Neural cell (in vitro differentiated cells): ENCODE measurements at regions not wholly inside any gene's neighbourhood (a gene's known extent, or its start where the extent isn't known, plus 50 kb on each side); places are given as distances from the start of the nearest gene placed in this dataset.

Experiments used
- H2AFZ ChIP-seq: fragments of 200-600, 300-800 bp; sonication (generic), shearing (Covaris generic); 2 replicates; pipeline ENCODE4 v1.6.0; 2014; ENCODE audit warnings: low read depth, mild to moderate bottlenecking, antibody characterized with exemption, low read length, moderate library complexity
- H3F3A ChIP-seq: fragments of 200-600 bp; shearing (Covaris generic); 2 replicates; pipeline ENCODE4 v1.6.1; 2016; ENCODE audit warnings: mild to moderate bottlenecking, moderate library complexity, mixed read lengths, antibody characterized with exemption, low read length; ENCODE audit not compliant: insufficient read depth, poor library complexity, severe bottlenecking
- H3K27ac ChIP-seq: fragments of 200-600, 300-800 bp; sonication (generic), shearing (Covaris generic); 2 replicates; pipeline ENCODE4 v1.5.1; 2014; ENCODE audit warnings: mild to moderate bottlenecking, low read length, moderate library complexity
- H3K27me3 ChIP-seq: fragments of 300-800, 200-600 bp; sonication (generic), shearing (Covaris generic); 2 replicates; pipeline ENCODE4 v1.6.0; 2014; ENCODE audit warnings: mild to moderate bottlenecking, low read depth, low read length, moderate library complexity; ENCODE audit not compliant: insufficient read depth
- H3K36me3 ChIP-seq: fragments of 300-800, 200-600 bp; sonication (generic), shearing (Covaris generic); 2 replicates; pipeline ENCODE4 v1.5.1; 2014; ENCODE audit warnings: mild to moderate bottlenecking, antibody characterized with exemption, low read length, moderate library complexity; ENCODE audit not compliant: insufficient read depth
- H3K4me2 ChIP-seq: fragments of 300-800, 200-600 bp; sonication (generic), shearing (Covaris generic); 2 replicates; pipeline ENCODE4 v1.6.0; 2014; ENCODE audit warnings: mild to moderate bottlenecking, low read length
- H3K4me3 ChIP-seq: fragments of 300-800, 200-600 bp; sonication (generic), shearing (Covaris generic); 2 replicates; pipeline ENCODE4 v1.5.1; 2014; ENCODE audit warnings: mild to moderate bottlenecking, low read length, moderate library complexity
- H3K79me2 ChIP-seq: fragments of 200-600 bp; shearing (Covaris generic); replicated peaks from 2 replicates; pipeline ENCODE4 v1.6.0; 2014; ENCODE audit warnings: mild to moderate bottlenecking, low read length, moderate library complexity; ENCODE audit not compliant: insufficient read depth
- H3K9ac ChIP-seq: fragments of 300-800, 200-600 bp; sonication (generic), shearing (Covaris generic); 2 replicates; pipeline ENCODE4 v1.6.1; 2016; ENCODE audit warnings: mild to moderate bottlenecking, low read length, mixed read lengths
- H3K9me2 ChIP-seq: fragments of 200-600 bp; shearing (Covaris generic); 2 replicates; pipeline ENCODE4 v1.6.1; 2016; ENCODE audit warnings: mild to moderate bottlenecking, low read length, mixed read lengths; ENCODE audit not compliant: insufficient read depth
- H3K9me3 ChIP-seq: fragments of 200-600, 300-800 bp; sonication (generic), shearing (Covaris generic); 2 replicates; pipeline ENCODE4 v1.6.1; 2016; ENCODE audit warnings: mild to moderate bottlenecking, mixed run types, low read length, moderate library complexity, mixed read lengths
- H4K20me1 ChIP-seq: fragments of 200-600 bp; shearing (Covaris generic); 2 replicates; pipeline ENCODE4 v1.6.1; 2016; ENCODE audit warnings: mild to moderate bottlenecking, mixed run types; ENCODE audit not compliant: insufficient read depth
- CTCF ChIP-seq: fragments of 450-650 bp; IDR thresholded peaks from 2 replicates; pipeline ENCODE4 v1.5.1; 2014; ENCODE audit warnings: antibody characterized with exemption, mild to moderate bottlenecking, moderate library complexity; ENCODE audit not compliant: poor library complexity, severe bottlenecking
- EP300 ChIP-seq: fragments of 450-650 bp; conservative IDR thresholded peaks from 2 replicates; pipeline ENCODE4 v1.6.1; 2014; ENCODE audit warnings: antibody characterized with exemption, mild to moderate bottlenecking, moderate library complexity; ENCODE audit not compliant: poor library complexity, severe bottlenecking
- EZH2 ChIP-seq: fragments of 200-600, 300-800 bp; shearing (Covaris generic), sonication (generic); IDR thresholded peaks from 2 replicates; pipeline ENCODE4 v1.6.1; 2014; ENCODE audit warnings: antibody characterized with exemption, low read length, borderline replicate concordance, mild to moderate bottlenecking; ENCODE audit not compliant: insufficient read depth, poor library complexity, severe bottlenecking
- MXI1 ChIP-seq: fragments of 450-650 bp; conservative IDR thresholded peaks from 2 replicates; pipeline ENCODE4 v1.6.1; 2014; ENCODE audit warnings: antibody characterized with exemption, mild to moderate bottlenecking; ENCODE audit not compliant: poor library complexity, severe bottlenecking
- POLR2AphosphoS5 ChIP-seq: IDR thresholded peaks from 2 replicates; pipeline ENCODE4 v1.6.1; 2012
- RAD21 ChIP-seq: fragments of 450-650 bp; conservative IDR thresholded peaks from 2 replicates; pipeline ENCODE4 v1.6.1; 2014; ENCODE audit warnings: antibody characterized with exemption, mild to moderate bottlenecking, moderate library complexity
- REST ChIP-seq: IDR thresholded peaks from 2 replicates; pipeline ENCODE4 v1.6.1; 2012; ENCODE audit warnings: borderline replicate concordance
- SMC3 ChIP-seq: fragments of 450-650 bp; conservative IDR thresholded peaks from 2 replicates; pipeline ENCODE4 v1.6.1; 2014; ENCODE audit warnings: antibody characterized with exemption, mild to moderate bottlenecking, moderate library complexity; ENCODE audit not compliant: poor library complexity
- TAF1 ChIP-seq: IDR thresholded peaks from 2 replicates; pipeline ENCODE4 v1.6.1; 2012; ENCODE audit warnings: low read depth

DNA sequence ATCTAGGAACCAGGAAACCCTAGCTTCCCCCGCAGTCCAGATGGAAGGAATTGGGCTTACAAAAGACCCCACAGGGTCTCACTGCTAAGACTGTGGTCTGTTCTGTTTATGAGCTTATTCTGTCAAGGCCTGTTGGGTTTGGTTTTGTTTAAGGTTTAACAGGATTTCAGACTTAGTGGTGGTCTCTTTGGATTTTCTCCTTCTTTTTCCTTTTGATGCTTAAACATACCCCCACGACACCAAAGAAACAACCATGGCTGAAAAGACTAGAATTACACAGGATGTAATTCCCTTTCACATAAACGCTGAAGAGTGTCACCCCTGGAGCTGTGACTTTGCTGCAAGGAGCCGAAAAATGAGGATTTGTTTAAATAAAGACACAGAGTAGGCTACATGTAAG, 408.6 kb downstream of the PREX1 start:
- Histone ChIP-seq H3F3A (no peaks in the 10 kb centered on the region), H3K9me3 (no peaks in the 10 kb centered on the region), H3K4me3 (no peak overlapping the region), H2AFZ (no peak overlapping the region), H3K9ac (no peak overlapping the region), H3K79me2 (no peaks in the 10 kb centered on the region), H4K20me1 (no peaks in the 10 kb centered on the region), H3K9me2 (no peaks in the 10 kb centered on the region), H3K4me2 (no peak overlapping the region), H3K36me3 (no peaks in the 10 kb centered on the region), H3K27ac (no peak overlapping the region), H3K27me3 (no peaks in the 10 kb centered on the region)
- TF ChIP-seq EP300: no peak
- no peak for TF ChIP-seq POLR2AphosphoS5
- no peak for TF ChIP-seq RAD21
- no peak for TF ChIP-seq CTCF
- no peak for TF ChIP-seq REST
- TF ChIP-seq EZH2: no peak
- no peak for TF ChIP-seq TAF1
- TF ChIP-seq SMC3: no peak
- TF ChIP-seq MXI1: no peak

- Histone ChIP-seq H3K27me3 (no peaks in the 10 kb centered on the region), H3K4me2 (no peak overlapping the region), H3F3A (no peaks in the 10 kb centered on the region), H4K20me1 (no peaks in the 10 kb centered on the region), H3K27ac (no peak overlapping the region), H2AFZ (no peak overlapping the region), H3K9ac (no peak overlapping the region), H3K36me3 (no peaks in the 10 kb centered on the region), H3K4me3 (no peak overlapping the region), H3K79me2 (no peaks in the 10 kb centered on the region), H3K9me2 (no peaks in the 10 kb centered on the region), H3K9me3 (no peaks in the 10 kb centered on the region)
- TF ChIP-seq POLR2AphosphoS5 (no peak), MXI1 (no peak), EP300 (no peak), CTCF (no peak), EZH2 (no peak), SMC3 (no peak), TAF1 (no peak), REST (no peak), RAD21 (no peak)
Measured at GRCh38 chr20:48416002-48416401, 411.8 kb downstream of the PREX1 start.
